Glomerular endothelial cell (primary cell): ENCODE measurements at regions not wholly inside any gene's neighbourhood (a gene's known extent, or its start where the extent isn't known, plus 50 kb on each side); places are given as distances from the start of the nearest gene placed in this dataset.
"Not testable (repeated sequence)": the region's sequence is repeated elsewhere in the genome, so short reads cannot be mapped to it uniquely, and the experiment has no call there.

Experiments
- DNase-seq: peaks from one replicate; pipeline ENCODE4 v3.0.0-alpha.2; 2011; ENCODE audit warnings: low read depth, low spot score; ENCODE audit errors: extremely low read depth

GRCh38 chr4:77360451-77360850 is 203.4 kb downstream of the CCNG2 start:
- no peak for DNase-seq

- not testable (repeated sequence) for DNase-seq
Observed at GRCh38 chr4:77366876-77367275, 209.9 kb downstream of the CCNG2 start.

DNA sequence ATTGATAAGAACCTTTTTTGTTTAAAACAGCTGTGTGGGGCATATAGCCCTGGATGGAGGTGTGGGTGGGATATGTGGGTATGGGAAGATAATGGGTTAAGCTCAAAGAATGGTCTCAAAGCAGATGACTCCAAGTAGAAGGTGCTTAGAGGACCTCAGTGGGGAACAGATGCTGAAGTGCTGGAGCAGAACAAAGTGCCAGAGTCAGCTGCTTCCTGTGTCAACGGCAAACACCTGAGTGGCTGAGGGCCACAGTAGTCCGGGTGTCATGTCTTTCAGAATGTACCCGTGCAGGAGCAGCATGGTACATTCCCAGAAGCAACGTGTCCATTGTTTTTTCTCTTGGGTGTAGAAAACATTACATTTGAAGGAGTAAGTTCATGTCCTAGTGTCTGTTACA is 210.6 kb downstream of the CCNG2 start:
- no peak for DNase-seq

DNA sequence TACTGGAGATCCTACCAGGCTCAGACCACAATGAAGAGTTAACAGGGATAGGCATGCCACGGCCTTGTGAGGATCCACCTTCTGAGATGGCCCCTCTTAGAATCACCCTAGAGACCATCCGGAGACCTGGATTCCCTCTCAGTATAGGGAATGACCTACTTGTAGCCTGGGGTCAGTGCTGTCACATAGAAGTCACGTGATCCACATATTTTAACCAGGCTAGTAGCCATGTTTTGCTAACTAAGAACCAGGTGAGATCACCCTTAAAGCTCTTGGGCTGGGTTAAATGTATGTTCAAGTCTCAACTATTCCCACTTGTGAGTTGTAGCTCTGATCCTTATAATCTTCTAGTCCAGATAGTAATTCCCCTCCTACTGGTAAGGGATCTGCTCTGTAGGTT is 215.4 kb downstream of the CCNG2 start:
- no peak for DNase-seq

- DNase-seq = no peak
Observed at GRCh38 chr4:77375866-77376607, 219.0 kb downstream of the CCNG2 start.

- DNase-seq = no peak
Observed at GRCh38 chr4:77376788-77377460, 219.9 kb downstream of the CCNG2 start.

DNA sequence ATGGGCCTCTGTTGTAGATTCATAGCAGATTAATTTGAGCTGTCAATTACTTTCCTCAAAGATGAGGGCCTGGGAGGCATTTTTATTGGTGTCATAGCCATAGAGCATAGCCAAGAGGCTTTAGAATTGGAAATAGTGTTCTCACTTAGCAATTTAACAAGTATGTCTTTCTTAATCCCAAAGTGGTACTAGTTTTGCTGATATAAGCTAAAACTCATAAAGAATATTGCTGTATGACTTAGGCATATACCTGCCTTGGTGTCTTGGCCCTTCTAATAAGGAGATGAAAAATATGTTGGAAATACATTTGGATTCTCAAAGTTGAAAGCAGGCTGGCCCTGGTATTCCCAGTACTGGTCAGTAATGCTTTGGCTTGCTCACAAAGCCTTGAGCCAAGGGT is 221.5 kb upstream of the CXCL13 start:
- DNase-seq = no peak

DNA sequence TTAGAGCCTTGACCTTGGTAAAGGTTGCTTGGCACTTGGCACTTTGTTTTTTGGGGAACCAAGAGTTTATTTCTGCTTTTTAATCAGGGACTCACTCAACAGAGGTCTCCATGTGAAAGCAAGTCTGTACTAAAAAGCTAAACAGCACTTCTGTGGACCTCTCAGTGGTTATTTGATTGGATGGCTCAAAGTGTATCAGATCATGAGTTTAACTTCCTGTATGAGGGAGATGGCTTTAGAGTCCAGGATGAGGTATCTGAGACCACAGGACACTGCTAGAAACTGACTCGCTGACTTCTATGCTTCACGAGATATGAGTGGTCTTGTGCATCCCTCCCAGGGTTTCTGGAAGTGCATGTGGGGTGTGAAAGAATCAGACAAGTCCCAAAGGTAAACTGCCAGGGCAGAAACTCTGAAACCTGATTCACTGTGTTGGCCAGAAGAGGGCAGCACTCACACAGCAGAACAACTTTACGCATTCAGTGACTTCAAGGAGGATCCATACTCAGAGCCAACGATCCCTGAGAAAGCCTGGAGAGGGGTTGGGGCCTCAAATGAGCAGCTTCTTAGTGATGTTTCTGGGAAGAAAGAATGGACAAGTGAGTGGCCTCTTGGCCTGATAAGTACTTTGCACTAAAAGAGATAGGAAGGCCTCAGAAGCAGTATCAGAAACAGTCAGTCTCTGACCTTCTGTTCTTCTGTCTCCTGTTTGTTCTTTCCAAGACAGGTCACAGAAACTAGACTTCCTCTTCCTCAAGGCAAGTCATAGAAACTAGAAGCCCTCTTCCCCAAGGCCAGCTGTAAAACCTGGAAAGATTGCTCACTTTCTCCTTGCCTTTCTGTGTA is 220.3 kb upstream of the CXCL13 start:
- DNase-seq = peak; percentile 39

- no peak for DNase-seq
Observed at GRCh38 chr4:77393996-77394395, 211.6 kb upstream of the CXCL13 start.

- no peak for DNase-seq
Observed at GRCh38 chr4:77395481-77395880, 210.1 kb upstream of the CXCL13 start.

DNA sequence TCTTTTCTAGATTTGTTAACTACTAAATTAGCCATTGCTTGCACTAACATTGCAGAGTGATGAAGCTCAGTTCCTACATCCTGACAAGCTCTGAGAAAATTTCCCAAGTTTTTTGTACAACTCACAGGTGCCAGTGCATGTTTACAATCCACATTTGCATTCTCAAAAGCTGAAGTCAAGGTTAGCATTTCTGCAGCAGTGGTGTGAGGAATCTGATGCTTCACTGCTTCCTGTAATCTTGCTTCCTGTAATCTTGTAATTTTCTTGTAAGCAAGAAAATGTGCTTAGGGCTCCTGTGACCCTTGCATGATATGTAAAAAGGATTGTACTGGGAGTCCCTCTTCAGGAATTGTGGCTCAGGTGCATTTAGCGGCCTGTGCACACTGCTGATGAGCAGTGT is 207.4 kb upstream of the CXCL13 start:
- DNase-seq = no peak

GRCh38 chr4:77399831-77400230 is 205.8 kb upstream of the CXCL13 start:
- DNase-seq = no peak

DNA sequence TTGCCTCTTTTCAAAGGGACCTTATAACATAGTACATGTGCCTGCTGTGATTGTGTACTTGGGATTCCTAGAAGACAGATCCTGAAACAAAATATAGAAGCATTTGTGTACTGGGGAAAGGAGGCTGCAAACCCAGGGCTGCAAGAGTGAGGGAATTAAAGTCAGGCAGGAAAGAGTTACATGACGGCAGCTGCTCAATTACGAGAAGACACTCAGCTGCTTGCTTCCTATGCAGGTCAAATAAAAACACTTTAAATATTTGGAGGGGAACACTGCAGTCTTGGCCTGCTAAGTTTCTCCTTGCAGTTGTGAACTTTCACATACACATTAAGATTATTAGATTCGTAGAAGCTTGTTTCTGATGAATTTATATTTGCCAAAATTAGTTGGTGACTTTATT is 191.9 kb upstream of the CXCL13 start:
- DNase-seq = no peak

DNA sequence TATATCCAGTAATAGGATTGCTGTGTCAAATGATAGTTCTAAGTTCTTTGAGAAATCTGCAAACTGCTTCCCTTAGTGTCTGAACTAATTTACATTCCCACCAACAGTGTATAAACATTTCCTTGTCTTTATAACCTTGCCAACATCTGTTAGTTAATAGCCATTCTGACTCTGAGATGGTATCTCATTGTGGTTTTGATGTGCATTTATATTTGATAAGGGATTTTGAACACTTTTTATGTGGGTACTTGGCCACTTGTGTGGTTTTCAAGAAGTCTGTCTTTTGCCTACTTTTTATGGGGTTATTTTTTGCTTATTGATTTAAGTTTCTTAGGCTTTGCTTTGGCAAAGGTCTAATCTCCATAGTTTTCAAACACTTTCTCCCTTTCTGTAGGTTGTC is 189.9 kb upstream of the CXCL13 start:
- no peak for DNase-seq

DNA sequence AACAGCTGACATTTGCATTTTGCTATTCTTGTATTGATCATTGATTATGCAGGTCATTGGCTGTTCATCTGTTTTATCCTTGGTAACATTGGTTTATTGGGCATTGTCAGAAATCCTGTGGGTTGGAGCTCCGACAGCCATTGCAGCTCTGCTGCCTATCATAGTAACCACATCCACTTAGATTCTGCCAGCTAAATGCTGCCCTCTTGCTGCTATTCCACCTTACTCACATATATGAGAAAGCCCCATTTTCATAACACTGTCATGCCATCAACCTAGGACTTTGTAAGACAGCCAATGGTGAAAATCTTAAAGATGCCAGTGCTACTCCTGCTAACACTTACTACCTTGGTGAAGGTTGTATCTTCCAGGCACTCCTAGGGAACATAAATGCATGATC is 187.3 kb upstream of the CXCL13 start:
- DNase-seq = no peak

GRCh38 chr4:77430847-77431246 is 174.8 kb upstream of the CXCL13 start:
- DNase-seq = no peak

DNA sequence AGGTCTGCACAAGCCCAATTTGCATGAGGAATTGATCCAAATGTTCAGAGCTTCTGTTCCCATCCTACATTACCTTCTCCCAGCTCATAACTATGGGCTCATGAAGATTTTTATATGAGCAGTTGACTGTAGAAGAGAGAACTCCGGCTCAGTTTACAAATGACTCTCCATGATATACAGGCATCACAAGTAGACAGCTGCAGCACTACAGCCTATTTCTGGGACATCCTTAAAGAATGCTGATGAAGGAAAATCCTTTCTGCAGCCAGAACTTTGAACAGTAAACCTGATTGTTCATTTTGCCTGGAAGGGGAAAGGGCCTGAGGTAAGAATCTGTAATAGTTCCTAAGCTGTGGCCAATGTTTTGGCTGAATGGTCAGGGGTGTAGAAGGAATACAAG is 174.1 kb upstream of the CXCL13 start:
- no peak for DNase-seq

GRCh38 chr4:77432717-77433417 is 172.8 kb upstream of the CXCL13 start:
- no peak for DNase-seq

DNA sequence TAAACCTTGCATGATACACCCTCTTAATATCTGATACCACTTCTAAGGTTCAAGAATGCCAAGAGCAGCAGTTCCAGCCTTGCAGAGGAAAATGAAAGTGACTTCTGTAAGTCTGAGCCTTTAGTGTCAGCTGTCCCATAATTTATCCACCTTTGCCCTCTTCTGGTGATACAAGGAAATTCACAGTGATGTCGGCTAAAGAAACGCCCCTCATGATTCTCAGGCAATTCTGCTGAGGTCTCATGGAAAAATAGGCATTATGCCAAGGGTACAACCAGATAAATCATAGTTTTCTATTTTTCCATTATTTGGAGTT is 172.2 kb upstream of the CXCL13 start:
- peak; percentile 23 for DNase-seq

DNA sequence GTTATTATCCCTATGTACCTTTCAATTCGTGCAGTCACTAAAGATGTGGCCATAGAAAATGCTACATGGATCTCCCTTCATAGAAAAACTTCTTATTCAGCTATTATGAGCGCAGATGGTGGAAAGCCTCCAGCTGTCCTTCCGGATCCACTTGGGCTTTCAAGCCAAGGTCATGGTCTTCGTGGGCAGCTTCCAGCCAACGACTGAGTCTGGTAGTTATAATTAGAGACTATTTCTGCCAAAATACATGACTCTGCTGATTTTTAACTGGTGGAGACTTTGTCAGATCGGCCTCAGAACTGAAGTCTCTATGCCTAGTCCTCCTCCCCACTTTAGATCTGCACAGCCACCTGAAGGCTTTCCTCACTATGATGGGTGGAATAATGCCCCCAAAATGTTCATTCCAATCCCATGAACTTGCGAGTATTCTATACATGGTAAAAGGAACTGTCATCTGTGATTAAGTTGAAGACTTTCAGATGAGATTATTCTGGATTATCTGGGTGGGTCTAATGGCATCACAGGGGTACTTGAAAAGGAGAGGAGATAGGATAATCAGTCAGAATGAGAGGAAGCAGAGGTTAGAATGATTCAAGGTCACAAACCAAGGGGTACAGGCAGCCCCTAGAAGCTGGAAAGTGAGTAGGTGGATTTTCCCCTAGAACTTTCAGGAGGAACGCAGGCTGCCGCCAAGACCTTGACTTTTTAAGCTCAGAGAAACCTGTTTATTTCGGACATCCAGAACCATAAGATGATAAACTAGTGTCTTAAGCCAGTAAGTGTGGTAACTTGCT is 171.1 kb upstream of the CXCL13 start:
- no peak for DNase-seq
